ENCODE measurements at regions not wholly inside any gene's neighbourhood (a gene's known extent, or its start where the extent isn't known, plus 50 kb on each side); places are given as distances from the start of the nearest gene placed in this dataset.

GRCh38 chr9:84575705-84576104 is 93.8 kb upstream of the NTRK2 start:
- no peak overlapping the region for H3K9ac ChIP-seq (ENCODE audit: low read length)
- H3F3A ChIP-seq (ENCODE audit: insufficient read depth, low read length): no peaks in the 10 kb centered on the region
- H2AFZ ChIP-seq (ENCODE audit: low read length): no peak overlapping the region
- H3K27ac ChIP-seq (ENCODE audit: low read depth, low read length, poor library complexity, severe bottlenecking): no peak overlapping the region
- no peaks in the 10 kb centered on the region for H4K20me1 ChIP-seq (ENCODE audit: insufficient read depth, low read length)
- H3K9me2 ChIP-seq (ENCODE audit: low read depth, low read length): no peaks in the 10 kb centered on the region
- H3K9me3 ChIP-seq (ENCODE audit: low read length): no peaks in the 10 kb centered on the region
- H3K4me1 ChIP-seq (ENCODE audit: insufficient read depth, low read length, severe bottlenecking): no peaks in the 10 kb centered on the region
- H3K27me3 ChIP-seq (ENCODE audit: insufficient read depth, low read length): peaks cover 5% of the 10 kb centered on the region; the same call in 1 of the 2 replicates
- no peak overlapping the region for H3K4me3 ChIP-seq (ENCODE audit: low read depth, low read length, poor library complexity, severe bottlenecking)
- no peaks in the 10 kb centered on the region for H3K79me2 ChIP-seq (ENCODE audit: insufficient read depth, low read length)
- no peak overlapping the region for H3K4me2 ChIP-seq (ENCODE audit: low read length)
- TF ChIP-seq EZH2 (IDR thresholded peaks at IDR 0.05; ENCODE audit: borderline replicate concordance, low read length): no peak
- TF ChIP-seq CTCF (IDR thresholded peaks at IDR 0.05; ENCODE audit: low read length): no peak
- no peaks in the 10 kb centered on the region for H3K36me3 ChIP-seq (ENCODE audit: insufficient read depth, low read length)

GRCh38 chr9:84583866-84584265 is 85.7 kb upstream of the NTRK2 start:
- H2AFZ ChIP-seq (ENCODE audit: low read length): no peak overlapping the region
- TF ChIP-seq EZH2 (IDR thresholded peaks at IDR 0.05; ENCODE audit: borderline replicate concordance, low read length): no peak
- no peak for TF ChIP-seq CTCF (IDR thresholded peaks at IDR 0.05; ENCODE audit: low read length)
- H3K4me2 ChIP-seq (ENCODE audit: low read length): no peak overlapping the region

GRCh38 chr9:84586662-84587061 is 82.9 kb upstream of the NTRK2 start:
- H3K4me3 ChIP-seq (ENCODE audit: low read depth, low read length, poor library complexity, severe bottlenecking): no peak overlapping the region
- H3K4me1 ChIP-seq (ENCODE audit: insufficient read depth, low read length, severe bottlenecking): no peaks in the 10 kb centered on the region
- no peak overlapping the region for H3K27ac ChIP-seq (ENCODE audit: low read depth, low read length, poor library complexity, severe bottlenecking)
- no peak overlapping the region for H3K4me2 ChIP-seq (ENCODE audit: low read length)
- H3K79me2 ChIP-seq (ENCODE audit: insufficient read depth, low read length): no peaks in the 10 kb centered on the region
- H3K9me2 ChIP-seq (ENCODE audit: low read depth, low read length): no peaks in the 10 kb centered on the region
- H3F3A ChIP-seq (ENCODE audit: insufficient read depth, low read length): no peaks in the 10 kb centered on the region
- no peaks in the 10 kb centered on the region for H4K20me1 ChIP-seq (ENCODE audit: insufficient read depth, low read length)
- H3K9ac ChIP-seq (ENCODE audit: low read length): no peak overlapping the region
- TF ChIP-seq CTCF (IDR thresholded peaks at IDR 0.05; ENCODE audit: low read length): no peak
- no peaks in the 10 kb centered on the region for H3K9me3 ChIP-seq (ENCODE audit: low read length)
- H2AFZ ChIP-seq (ENCODE audit: low read length): no peak overlapping the region
- H3K27me3 ChIP-seq (ENCODE audit: insufficient read depth, low read length): no peaks in the 10 kb centered on the region
- no peaks in the 10 kb centered on the region for H3K36me3 ChIP-seq (ENCODE audit: insufficient read depth, low read length)

More at GRCh38 chr9:84583866-84584265, 85.7 kb upstream of the NTRK2 start:
- H3K9me2 ChIP-seq (ENCODE audit: low read depth, low read length): no peaks in the 10 kb centered on the region
- no peak overlapping the region for H3K27ac ChIP-seq (ENCODE audit: low read depth, low read length, poor library complexity, severe bottlenecking)
- H4K20me1 ChIP-seq (ENCODE audit: insufficient read depth, low read length): no peaks in the 10 kb centered on the region
- no peaks in the 10 kb centered on the region for H3K4me1 ChIP-seq (ENCODE audit: insufficient read depth, low read length, severe bottlenecking)
- no peaks in the 10 kb centered on the region for H3F3A ChIP-seq (ENCODE audit: insufficient read depth, low read length)
- no peaks in the 10 kb centered on the region for H3K9me3 ChIP-seq (ENCODE audit: low read length)
- H3K4me3 ChIP-seq (ENCODE audit: low read depth, low read length, poor library complexity, severe bottlenecking): no peak overlapping the region
- H3K27me3 ChIP-seq (ENCODE audit: insufficient read depth, low read length): no peaks in the 10 kb centered on the region
- no peak overlapping the region for H3K9ac ChIP-seq (ENCODE audit: low read length)
- H3K36me3 ChIP-seq (ENCODE audit: insufficient read depth, low read length): no peaks in the 10 kb centered on the region
- H3K79me2 ChIP-seq (ENCODE audit: insufficient read depth, low read length): no peaks in the 10 kb centered on the region

All from OCI-LY1 (cell line).